ENCODE measurements at regions not wholly inside any gene's neighbourhood (a gene's known extent, or its start where the extent isn't known, plus 50 kb on each side); places are given as distances from the start of the nearest gene placed in this dataset.

DNA sequence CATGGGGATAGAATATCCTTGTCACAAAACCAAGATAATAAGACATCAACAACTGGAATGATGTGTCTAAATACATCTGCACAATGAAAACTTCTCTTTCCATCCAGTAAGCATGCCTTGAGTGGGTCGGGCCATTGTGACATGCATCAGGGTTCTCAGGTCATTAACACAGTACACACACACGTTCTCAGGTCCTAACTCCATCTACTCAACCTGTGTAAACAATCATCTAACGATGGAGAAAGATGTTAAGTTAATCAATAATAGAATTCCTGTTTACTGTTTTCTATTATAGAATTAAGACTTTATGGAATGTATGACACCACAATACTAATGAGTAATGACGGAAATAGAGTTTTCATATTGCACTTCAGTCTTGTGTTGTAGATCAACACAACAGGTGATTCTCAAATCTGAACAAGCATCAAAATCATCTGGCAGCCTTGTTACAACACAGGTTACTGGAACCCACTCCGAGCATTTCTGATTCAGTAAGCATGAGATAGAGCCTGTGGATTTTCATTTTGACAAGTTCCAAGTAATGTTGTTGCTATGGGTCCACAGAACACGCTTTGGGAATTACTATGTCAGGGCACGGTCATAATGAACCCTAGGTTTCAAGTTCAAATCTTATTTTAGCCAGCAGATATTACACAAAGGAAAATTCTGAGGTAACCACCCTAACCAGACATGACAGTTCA lies 315.8 kb upstream of the TEX13C start:
- H3K27me3 ChIP-seq (ENCODE audit: control insufficient read depth in 1 of 2, insufficient read depth in 2 of 2, low read length in 2 of 2), result no peaks in the 10 kb centered on the region
- no peaks in the 10 kb centered on the region for H3K9me3 ChIP-seq (ENCODE audit: control insufficient read depth in 1 of 2, low read length in 2 of 2)
- no peak overlapping the region for H3K9ac ChIP-seq (ENCODE audit: low read depth in 1 of 2, low read length in 2 of 2)
- no peak overlapping the region for H3K27ac ChIP-seq (ENCODE audit: low read depth, low read length)
- H3K4me1 ChIP-seq (ENCODE audit: control insufficient read depth in 1 of 2, insufficient read depth in 2 of 2, low read length in 2 of 2), result no peaks in the 10 kb centered on the region
- no peaks in the 10 kb centered on the region for H3K36me3 ChIP-seq (ENCODE audit: control insufficient read depth in 1 of 2, insufficient read depth in 2 of 2, low read length in 2 of 2)
- H3K4me3 ChIP-seq (ENCODE audit: low read depth in 1 of 2, low read length in 2 of 2), result no peak overlapping the region

DNA sequence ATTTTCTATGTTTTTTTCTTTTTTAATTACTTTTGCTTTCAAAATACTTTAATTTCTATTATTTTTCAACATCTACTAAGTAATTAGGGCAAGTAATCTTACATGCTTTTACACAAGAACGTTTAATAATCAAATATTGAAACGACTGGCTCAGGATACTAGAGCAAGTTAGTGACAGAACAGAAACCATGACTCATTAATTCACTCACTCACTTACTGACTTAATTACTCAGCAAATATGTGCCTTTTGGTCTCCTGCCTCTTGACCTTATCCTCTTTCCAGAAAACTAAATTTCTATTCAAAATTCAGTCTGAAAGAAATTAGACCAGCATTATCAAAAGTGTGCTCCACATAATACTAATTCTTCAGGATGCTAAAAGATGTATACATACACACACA lies 314.9 kb upstream of the TEX13C start:
- H3K9me3 ChIP-seq (ENCODE audit: control insufficient read depth in 1 of 2, low read length in 2 of 2), result no peaks in the 10 kb centered on the region
- H3K27ac ChIP-seq (ENCODE audit: low read depth, low read length), result no peak overlapping the region
- H3K27me3 ChIP-seq (ENCODE audit: control insufficient read depth in 1 of 2, insufficient read depth in 2 of 2, low read length in 2 of 2), result no peaks in the 10 kb centered on the region
- no peak overlapping the region for H3K9ac ChIP-seq (ENCODE audit: low read depth in 1 of 2, low read length in 2 of 2)
- no peak overlapping the region for H3K4me3 ChIP-seq (ENCODE audit: low read depth in 1 of 2, low read length in 2 of 2)
- no peaks in the 10 kb centered on the region for H3K4me1 ChIP-seq (ENCODE audit: control insufficient read depth in 1 of 2, insufficient read depth in 2 of 2, low read length in 2 of 2)
- H3K36me3 ChIP-seq (ENCODE audit: control insufficient read depth in 1 of 2, insufficient read depth in 2 of 2, low read length in 2 of 2), result no peaks in the 10 kb centered on the region

DNA sequence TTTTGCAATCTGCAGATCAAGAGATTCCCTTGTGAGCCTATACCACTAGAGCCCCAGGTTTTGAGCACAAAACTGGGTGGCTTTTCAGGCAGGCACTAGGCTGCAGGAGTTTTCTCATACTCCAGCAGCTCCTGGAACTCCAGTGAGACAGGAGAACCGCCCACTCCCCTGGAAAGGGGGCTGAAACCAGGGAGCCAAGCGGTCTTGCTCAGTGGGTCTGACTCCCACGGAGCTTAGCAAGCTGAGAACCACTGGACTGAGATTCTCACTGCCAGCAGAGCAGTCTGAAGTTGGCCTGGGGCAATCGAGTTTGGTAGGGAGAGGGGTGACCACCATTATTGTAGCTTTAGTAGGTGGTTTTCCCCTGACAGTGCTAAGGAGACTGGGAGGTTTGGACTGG lies 313.8 kb upstream of the TEX13C start:
- Histone ChIP-seq H3K27ac (ENCODE audit: low read depth, low read length) (no peak overlapping the region), H3K9ac (ENCODE audit: low read depth in 1 of 2, low read length in 2 of 2) (no peak overlapping the region), H3K9me3 (ENCODE audit: control insufficient read depth in 1 of 2, low read length in 2 of 2) (no peaks in the 10 kb centered on the region), H3K36me3 (ENCODE audit: control insufficient read depth in 1 of 2, insufficient read depth in 2 of 2, low read length in 2 of 2) (no peaks in the 10 kb centered on the region), H3K4me1 (ENCODE audit: control insufficient read depth in 1 of 2, insufficient read depth in 2 of 2, low read length in 2 of 2) (no peaks in the 10 kb centered on the region), H3K27me3 (ENCODE audit: control insufficient read depth in 1 of 2, insufficient read depth in 2 of 2, low read length in 2 of 2) (no peaks in the 10 kb centered on the region), H3K4me3 (ENCODE audit: low read depth in 1 of 2, low read length in 2 of 2) (no peak overlapping the region)

DNA sequence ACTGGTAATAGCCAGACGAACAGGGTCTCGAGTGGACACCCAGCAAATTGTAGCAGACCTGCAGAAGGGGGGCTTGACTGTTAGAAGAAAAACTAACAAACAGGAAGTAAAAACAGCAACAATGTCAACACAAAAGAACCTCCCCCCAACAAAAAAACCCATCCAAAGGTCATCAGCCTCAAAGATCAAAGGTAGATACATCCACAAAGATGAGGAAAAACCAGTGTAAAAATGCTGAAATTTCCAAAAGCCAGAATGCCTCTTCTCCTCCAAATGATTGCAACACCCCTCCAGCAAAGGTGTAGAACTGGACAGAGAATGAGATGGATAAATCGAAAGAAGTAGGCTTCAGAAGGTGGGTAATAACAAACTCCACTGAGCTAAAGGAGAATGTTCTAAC lies 313.0 kb upstream of the TEX13C start:
- no peaks in the 10 kb centered on the region for H3K27me3 ChIP-seq (ENCODE audit: control insufficient read depth in 1 of 2, insufficient read depth in 2 of 2, low read length in 2 of 2)
- no peaks in the 10 kb centered on the region for H3K4me1 ChIP-seq (ENCODE audit: control insufficient read depth in 1 of 2, insufficient read depth in 2 of 2, low read length in 2 of 2)

DNA sequence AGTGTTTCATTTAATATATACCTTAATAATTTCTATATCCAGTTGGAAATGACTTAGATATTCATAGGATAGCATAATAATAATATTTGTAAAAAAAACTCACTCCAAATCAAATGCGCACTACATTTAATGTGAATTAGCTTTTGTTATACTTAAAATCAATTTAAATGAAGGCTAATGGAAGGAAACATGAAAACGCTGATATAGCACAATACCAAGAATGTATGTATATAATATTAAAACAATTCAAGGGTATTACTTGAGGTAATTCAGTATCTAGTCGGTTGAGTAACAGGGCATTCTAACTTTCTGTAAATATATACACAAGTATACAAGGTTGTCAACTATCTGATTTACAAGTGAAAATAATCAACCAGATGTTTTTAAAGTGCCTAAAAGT lies 307.1 kb upstream of the TEX13C start:
- Histone ChIP-seq H3K27ac (ENCODE audit: low read depth, low read length) (no peak overlapping the region), H3K4me1 (ENCODE audit: control insufficient read depth in 1 of 2, insufficient read depth in 2 of 2, low read length in 2 of 2) (no peaks in the 10 kb centered on the region), H3K27me3 (ENCODE audit: control insufficient read depth in 1 of 2, insufficient read depth in 2 of 2, low read length in 2 of 2) (no peaks in the 10 kb centered on the region), H3K36me3 (ENCODE audit: control insufficient read depth in 1 of 2, insufficient read depth in 2 of 2, low read length in 2 of 2) (no peaks in the 10 kb centered on the region), H3K4me3 (ENCODE audit: low read depth in 1 of 2, low read length in 2 of 2) (no peak overlapping the region), H3K9me3 (ENCODE audit: control insufficient read depth in 1 of 2, low read length in 2 of 2) (no peaks in the 10 kb centered on the region), H3K9ac (ENCODE audit: low read depth in 1 of 2, low read length in 2 of 2) (no peak overlapping the region)

More for the DNA sequence above, 313.0 kb upstream of the TEX13C start:
- Histone ChIP-seq H3K9me3 (ENCODE audit: control insufficient read depth in 1 of 2, low read length in 2 of 2) (no peaks in the 10 kb centered on the region), H3K36me3 (ENCODE audit: control insufficient read depth in 1 of 2, insufficient read depth in 2 of 2, low read length in 2 of 2) (no peaks in the 10 kb centered on the region), H3K9ac (ENCODE audit: low read depth in 1 of 2, low read length in 2 of 2) (no peak overlapping the region), H3K27ac (ENCODE audit: low read depth, low read length) (no peak overlapping the region), H3K4me3 (ENCODE audit: low read depth in 1 of 2, low read length in 2 of 2) (no peak overlapping the region)

DNA sequence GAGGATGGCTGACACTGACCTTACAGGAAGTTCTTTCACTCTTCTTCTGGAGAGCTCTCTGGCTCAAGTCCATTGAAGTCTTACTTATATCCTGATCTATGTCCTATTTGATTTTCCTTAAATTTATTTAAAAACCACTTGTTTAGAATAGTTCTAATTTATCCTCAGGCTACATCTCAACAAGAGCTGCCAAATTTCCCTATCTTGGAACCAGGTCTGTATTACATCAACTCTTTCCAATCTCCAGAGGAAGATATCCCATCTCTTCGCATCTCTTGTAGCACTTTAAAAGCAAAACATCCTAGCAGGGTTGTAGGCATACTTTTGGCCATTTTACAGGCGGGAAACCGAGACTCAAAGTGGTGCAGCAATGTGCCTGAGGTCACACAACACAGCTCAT lies 290.5 kb upstream of the TEX13C start:
- Histone ChIP-seq H3K4me1 (ENCODE audit: control insufficient read depth in 1 of 2, insufficient read depth in 2 of 2, low read length in 2 of 2) (no peaks in the 10 kb centered on the region), H3K27ac (ENCODE audit: low read depth, low read length) (no peak overlapping the region), H3K9me3 (ENCODE audit: control insufficient read depth in 1 of 2, low read length in 2 of 2) (no peaks in the 10 kb centered on the region), H3K4me3 (ENCODE audit: low read depth in 1 of 2, low read length in 2 of 2) (no peak overlapping the region), H3K36me3 (ENCODE audit: control insufficient read depth in 1 of 2, insufficient read depth in 2 of 2, low read length in 2 of 2) (no peaks in the 10 kb centered on the region), H3K27me3 (ENCODE audit: control insufficient read depth in 1 of 2, insufficient read depth in 2 of 2, low read length in 2 of 2) (no peaks in the 10 kb centered on the region), H3K9ac (ENCODE audit: low read depth in 1 of 2, low read length in 2 of 2) (no peak overlapping the region)

Data from duodenal mucosa (tissue), 2 donors.